RWPE1 (cell line): ENCODE measurements at regions not wholly inside any gene's neighbourhood (a gene's known extent, or its start where the extent isn't known, plus 50 kb on each side); places are given as distances from the start of the nearest gene placed in this dataset.

Experiments
- CTCF ChIA-PET: fragments of 350-600 bp; sonication (Branson Sonifier 250); formaldehyde crosslinking; extraction: SDS; loops from one replicate; lab custom pipeline; 2021; lab: Yijun Ruan, JAX
- POLR2A ChIA-PET: fragments of 400-600 bp; formaldehyde crosslinking; extraction: SDS; loops from one replicate; lab custom pipeline; 2020; ENCODE audit warnings: antibody characterized with exemption; ENCODE audit not compliant: low non-redundant PET; lab: Yijun Ruan, JAX
- DNase-seq: peaks from one replicate; pipeline ENCODE4 v3.0.0; 2012; ENCODE audit warnings: low spot score
- H3K27ac ChIP-seq: fragments of 450-650 bp; 2 replicates; pipeline ENCODE4 v1.5.1; 2017
- CTCF ChIP-seq: fragments of 450-650 bp; conservative IDR thresholded peaks from 2 replicates; pipeline ENCODE4 v1.5.1; 2017; ENCODE audit warnings: low read depth, mild to moderate bottlenecking

- ChIA-PET CTCF (no interaction called here), POLR2A (no interaction called here)
- DNase-seq = no peak
Observed at GRCh38 chr6:159349915-159350314, 180.7 kb downstream of the FNDC1 start.

GRCh38 chr6:159343709-159344108 is 174.5 kb downstream of the FNDC1 start:
- no peak for DNase-seq
- POLR2A ChIA-PET = no interaction called here
- no peak overlapping the region for H3K27ac ChIP-seq
- CTCF ChIA-PET = no interaction called here
- TF ChIP-seq CTCF = no peak

More at GRCh38 chr6:159349915-159350314, 180.7 kb downstream of the FNDC1 start:
- TF ChIP-seq CTCF = no peak
- no peak overlapping the region for H3K27ac ChIP-seq

GRCh38 chr6:159342146-159342545 is 172.9 kb downstream of the FNDC1 start:
- ChIA-PET CTCF (no interaction called here), POLR2A (no interaction called here)
- DNase-seq = no peak
- H3K27ac ChIP-seq = no peak overlapping the region
- TF ChIP-seq CTCF = no peak

GRCh38 chr6:159334068-159334467 is 164.9 kb downstream of the FNDC1 start:
- no peak for DNase-seq
- ChIA-PET CTCF (no interaction called here), POLR2A (no interaction called here)
- H3K27ac ChIP-seq = no peak overlapping the region
- TF ChIP-seq CTCF = no peak

GRCh38 chr6:159331451-159331850 is 162.3 kb downstream of the FNDC1 start:
- no peak for TF ChIP-seq CTCF
- POLR2A ChIA-PET = no interaction called here
- CTCF ChIA-PET = interaction anchor here (0.8 kb wide), 1 partner anchor 95 kb away, joined by 3 read pairs; no protein-coding TSS in a partner anchor
- no peak for DNase-seq
- H3K27ac ChIP-seq = no peak overlapping the region

GRCh38 chr6:159329081-159329480 is 159.9 kb downstream of the FNDC1 start:
- TF ChIP-seq CTCF = no peak
- H3K27ac ChIP-seq = no peak overlapping the region
- ChIA-PET POLR2A (no interaction called here), CTCF (no interaction called here)
- no peak for DNase-seq

- CTCF ChIA-PET = no interaction called here
- POLR2A ChIA-PET = no interaction called here
Observed at GRCh38 chr6:159328052-159328451, 158.9 kb downstream of the FNDC1 start.

More at GRCh38 chr6:159328052-159328451, 158.9 kb downstream of the FNDC1 start:
- TF ChIP-seq CTCF = no peak
- H3K27ac ChIP-seq = no peak overlapping the region
- no peak for DNase-seq
